ENCODE measurements at regions not wholly inside any gene's neighbourhood (a gene's known extent, or its start where the extent isn't known, plus 50 kb on each side); places are given as distances from the start of the nearest gene placed in this dataset.

GRCh38 chr11:119786431-119787073, 57.6 kb upstream of the NECTIN1 start:
- CTCF ChIA-PET: no interaction called here
- no peaks in the 10 kb centered on the region for H3K36me3 ChIP-seq (ENCODE audit: control insufficient read depth in 4 of 4, insufficient read depth in 4 of 4, low read length in 3 of 4)
- peaks cover 0 to 49% (median 5%) of the 10 kb centered on the region in 5 experiments for H3K27me3 ChIP-seq (replicated peaks in 2 of 5; ENCODE audit: control insufficient read depth in 4 of 5, insufficient read depth in 5 of 5, low read length in 4 of 5)
- H3K4me3 ChIP-seq (ENCODE audit: control insufficient read depth in 1 of 7, extremely low read depth in 1 of 7, insufficient read depth in 4 of 7, low read depth in 2 of 7, low read length in 6 of 7): no peak overlapping the region
- POLR2A ChIA-PET: no interaction called here
- peaks cover 0 to 5% (median 0%) of the 10 kb centered on the region in 5 experiments for H3K9me3 ChIP-seq (ENCODE audit: control extremely low read depth in 1 of 5, control insufficient read depth in 4 of 5, insufficient read depth in 2 of 5, low read depth in 1 of 5, low read length in 4 of 5)
- 93% methylated on average over 9 of the region's 10 CpGs for WGBS (ENCODE audit: insufficient coverage)
- no peaks in the 10 kb centered on the region for H3K4me1 ChIP-seq (ENCODE audit: control extremely low read depth in 1 of 4, control insufficient read depth in 4 of 4, insufficient read depth in 4 of 4, low read length in 3 of 4)
- no peak overlapping the region for H3K27ac ChIP-seq (ENCODE audit: insufficient read depth in 1 of 2, low read depth in 1 of 2, low read length in 2 of 2, poor library complexity in 1 of 2, severe bottlenecking in 2 of 2)
- no peak for DNase-seq

GRCh38 chr11:119785131-119785530, 56.1 kb upstream of the NECTIN1 start:
- 50% methylated on average over 1 of the region's 2 CpGs for WGBS (ENCODE audit: insufficient coverage)
- POLR2A ChIA-PET: no interaction called here
- H3K27ac ChIP-seq (ENCODE audit: insufficient read depth in 1 of 2, low read depth in 1 of 2, low read length in 2 of 2, poor library complexity in 1 of 2, severe bottlenecking in 2 of 2): no peak overlapping the region
- no peak overlapping the region for H3K4me3 ChIP-seq (ENCODE audit: control insufficient read depth in 1 of 7, extremely low read depth in 1 of 7, insufficient read depth in 4 of 7, low read depth in 2 of 7, low read length in 6 of 7)
- peaks cover 0 to 5% (median 0%) of the 10 kb centered on the region in 5 experiments for H3K9me3 ChIP-seq (ENCODE audit: control extremely low read depth in 1 of 5, control insufficient read depth in 4 of 5, insufficient read depth in 2 of 5, low read depth in 1 of 5, low read length in 4 of 5)
- DNase-seq: no peak
- peaks cover 0 to 39% (median 2%) of the 10 kb centered on the region in 5 experiments for H3K27me3 ChIP-seq (replicated peaks in 2 of 5; ENCODE audit: control insufficient read depth in 4 of 5, insufficient read depth in 5 of 5, low read length in 4 of 5)
- CTCF ChIA-PET: no interaction called here
- no peaks in the 10 kb centered on the region for H3K4me1 ChIP-seq (ENCODE audit: control extremely low read depth in 1 of 4, control insufficient read depth in 4 of 4, insufficient read depth in 4 of 4, low read length in 3 of 4)
- H3K36me3 ChIP-seq (ENCODE audit: control insufficient read depth in 4 of 4, insufficient read depth in 4 of 4, low read length in 3 of 4): no peaks in the 10 kb centered on the region

GRCh38 chr11:119784421-119784820, 55.4 kb upstream of the NECTIN1 start:
- H3K27ac ChIP-seq (ENCODE audit: insufficient read depth in 1 of 2, low read depth in 1 of 2, low read length in 2 of 2, poor library complexity in 1 of 2, severe bottlenecking in 2 of 2): no peak overlapping the region
- ChIA-PET CTCF (no interaction called here), POLR2A (no interaction called here)
- H3K4me1 ChIP-seq (ENCODE audit: control extremely low read depth in 1 of 4, control insufficient read depth in 4 of 4, insufficient read depth in 4 of 4, low read length in 3 of 4): no peaks in the 10 kb centered on the region
- no peaks in the 10 kb centered on the region for H3K36me3 ChIP-seq (ENCODE audit: control insufficient read depth in 4 of 4, insufficient read depth in 4 of 4, low read length in 3 of 4)
- peaks cover 0 to 5% (median 0%) of the 10 kb centered on the region in 5 experiments for H3K9me3 ChIP-seq (ENCODE audit: control extremely low read depth in 1 of 5, control insufficient read depth in 4 of 5, insufficient read depth in 2 of 5, low read depth in 1 of 5, low read length in 4 of 5)
- 90% methylated on average over 6 of the region's 6 CpGs for WGBS (ENCODE audit: insufficient coverage)
- peaks cover 0 to 37% (median 2%) of the 10 kb centered on the region in 5 experiments for H3K27me3 ChIP-seq (replicated peaks in 2 of 5; ENCODE audit: control insufficient read depth in 4 of 5, insufficient read depth in 5 of 5, low read length in 4 of 5)
- H3K4me3 ChIP-seq (ENCODE audit: control insufficient read depth in 1 of 7, extremely low read depth in 1 of 7, insufficient read depth in 4 of 7, low read depth in 2 of 7, low read length in 6 of 7): no peak overlapping the region
- DNase-seq: no peak

GRCh38 chr11:119783466-119784400, 54.7 kb upstream of the NECTIN1 start:
- 95% methylated on average over 7 of the region's 8 CpGs for WGBS (ENCODE audit: insufficient coverage)
- POLR2A ChIA-PET: no interaction called here
- CTCF ChIA-PET: interaction anchor here (0.8 kb wide), 1 partner anchor 53 kb away, joined by 3 read pairs; no protein-coding TSS in a partner anchor
- no peaks in the 10 kb centered on the region for H3K4me1 ChIP-seq (ENCODE audit: control extremely low read depth in 1 of 4, control insufficient read depth in 4 of 4, insufficient read depth in 4 of 4, low read length in 3 of 4)
- H3K27me3 ChIP-seq (replicated peaks in 2 of 5; ENCODE audit: control insufficient read depth in 4 of 5, insufficient read depth in 5 of 5, low read length in 4 of 5): peaks cover 0 to 37% (median 4%) of the 10 kb centered on the region in 5 experiments
- H3K9me3 ChIP-seq (ENCODE audit: control extremely low read depth in 1 of 5, control insufficient read depth in 4 of 5, insufficient read depth in 2 of 5, low read depth in 1 of 5, low read length in 4 of 5): peaks cover 0 to 5% (median 0%) of the 10 kb centered on the region in 5 experiments
- H3K27ac ChIP-seq (ENCODE audit: insufficient read depth in 1 of 2, low read depth in 1 of 2, low read length in 2 of 2, poor library complexity in 1 of 2, severe bottlenecking in 2 of 2): no peak overlapping the region
- DNase-seq: no peak
- no peaks in the 10 kb centered on the region for H3K36me3 ChIP-seq (ENCODE audit: control insufficient read depth in 4 of 4, insufficient read depth in 4 of 4, low read length in 3 of 4)
- no peak overlapping the region for H3K4me3 ChIP-seq (ENCODE audit: control insufficient read depth in 1 of 7, extremely low read depth in 1 of 7, insufficient read depth in 4 of 7, low read depth in 2 of 7, low read length in 6 of 7)

- Histone ChIP-seq H3K27me3 (replicated peaks in 2 of 5; ENCODE audit: control insufficient read depth in 4 of 5, insufficient read depth in 5 of 5, low read length in 4 of 5) (peaks cover 0 to 37% (median 4%) of the 10 kb centered on the region in 5 experiments), H3K4me3 (ENCODE audit: control insufficient read depth in 1 of 7, extremely low read depth in 1 of 7, insufficient read depth in 4 of 7, low read depth in 2 of 7, low read length in 6 of 7) (no peak overlapping the region), H3K9me3 (ENCODE audit: control extremely low read depth in 1 of 5, control insufficient read depth in 4 of 5, insufficient read depth in 2 of 5, low read depth in 1 of 5, low read length in 4 of 5) (peaks cover 0 to 5% (median 0%) of the 10 kb centered on the region in 5 experiments), H3K36me3 (ENCODE audit: control insufficient read depth in 4 of 4, insufficient read depth in 4 of 4, low read length in 3 of 4) (no peaks in the 10 kb centered on the region), H3K4me1 (ENCODE audit: control extremely low read depth in 1 of 4, control insufficient read depth in 4 of 4, insufficient read depth in 4 of 4, low read length in 3 of 4) (no peaks in the 10 kb centered on the region), H3K27ac (ENCODE audit: insufficient read depth in 1 of 2, low read depth in 1 of 2, low read length in 2 of 2, poor library complexity in 1 of 2, severe bottlenecking in 2 of 2) (no peak overlapping the region)
- POLR2A ChIA-PET: no interaction called here
- WGBS (ENCODE audit: insufficient coverage): 67% methylated on average over 6 of the region's 6 CpGs
- DNase-seq: no peak
- CTCF ChIA-PET: no interaction called here
Measured at GRCh38 chr11:119782739-119783072, 53.7 kb upstream of the NECTIN1 start.

GRCh38 chr11:119782006-119782738, 53.2 kb upstream of the NECTIN1 start:
- no peak for DNase-seq
- H3K4me1 ChIP-seq (ENCODE audit: control extremely low read depth in 1 of 4, control insufficient read depth in 4 of 4, insufficient read depth in 4 of 4, low read length in 3 of 4): no peaks in the 10 kb centered on the region
- ChIA-PET CTCF (no interaction called here), POLR2A (no interaction called here)
- H3K27me3 ChIP-seq (replicated peaks in 2 of 5; ENCODE audit: control insufficient read depth in 4 of 5, insufficient read depth in 5 of 5, low read length in 4 of 5): peaks cover 0 to 43% (median 4%) of the 10 kb centered on the region in 5 experiments
- no peak overlapping the region for H3K4me3 ChIP-seq (ENCODE audit: control insufficient read depth in 1 of 7, extremely low read depth in 1 of 7, insufficient read depth in 4 of 7, low read depth in 2 of 7, low read length in 6 of 7)
- no peaks in the 10 kb centered on the region for H3K36me3 ChIP-seq (ENCODE audit: control insufficient read depth in 4 of 4, insufficient read depth in 4 of 4, low read length in 3 of 4)
- H3K27ac ChIP-seq (ENCODE audit: insufficient read depth in 1 of 2, low read depth in 1 of 2, low read length in 2 of 2, poor library complexity in 1 of 2, severe bottlenecking in 2 of 2): no peak overlapping the region
- peaks cover 0 to 5% (median 0%) of the 10 kb centered on the region in 5 experiments for H3K9me3 ChIP-seq (ENCODE audit: control extremely low read depth in 1 of 5, control insufficient read depth in 4 of 5, insufficient read depth in 2 of 5, low read depth in 1 of 5, low read length in 4 of 5)
- 80% methylated on average over 18 of the region's 19 CpGs for WGBS (ENCODE audit: insufficient coverage)
